ENCODE measurements at regions not wholly inside any gene's neighbourhood (a gene's known extent, or its start where the extent isn't known, plus 50 kb on each side); places are given as distances from the start of the nearest gene placed in this dataset.

DNA sequence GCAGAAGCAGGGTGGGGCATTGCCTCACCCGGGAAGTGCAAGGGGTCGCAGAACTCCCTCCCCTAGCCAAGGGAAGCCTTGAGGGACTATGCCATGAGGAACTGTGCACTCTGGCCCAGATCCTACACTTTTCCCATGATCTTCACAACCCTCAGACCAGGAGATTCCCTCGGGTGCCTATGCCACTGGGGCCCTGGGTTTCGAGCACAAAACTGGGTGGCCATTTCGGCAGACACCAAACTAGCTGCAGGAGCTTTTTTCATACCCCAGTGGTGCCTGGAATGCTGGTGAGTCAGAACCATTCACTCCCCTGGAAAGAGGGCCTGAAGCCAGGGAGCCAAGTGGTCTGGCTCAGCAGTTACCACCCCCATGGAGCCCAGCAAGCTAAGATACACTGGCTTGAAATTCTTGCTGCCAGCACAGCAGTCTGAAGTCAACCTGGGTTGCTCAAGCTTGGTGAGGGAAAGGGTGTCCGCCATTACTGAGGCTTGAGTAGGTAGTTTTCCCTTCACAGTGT, 573.7 kb upstream of the ANO3 start:
- no peaks in the 10 kb centered on the region for H3K27me3 ChIP-seq
- intact Hi-C loops (cut with DNase I; ENCODE audit: low total_unique reads), result no loop called here
- no peak overlapping the region for H3K27ac ChIP-seq
- no peaks in the 10 kb centered on the region for H3K4me1 ChIP-seq
- H3K36me3 ChIP-seq, result no peaks in the 10 kb centered on the region
- no peak for DNase-seq
- no peak overlapping the region for H3K4me3 ChIP-seq
- TF ChIP-seq, protein P1, sequence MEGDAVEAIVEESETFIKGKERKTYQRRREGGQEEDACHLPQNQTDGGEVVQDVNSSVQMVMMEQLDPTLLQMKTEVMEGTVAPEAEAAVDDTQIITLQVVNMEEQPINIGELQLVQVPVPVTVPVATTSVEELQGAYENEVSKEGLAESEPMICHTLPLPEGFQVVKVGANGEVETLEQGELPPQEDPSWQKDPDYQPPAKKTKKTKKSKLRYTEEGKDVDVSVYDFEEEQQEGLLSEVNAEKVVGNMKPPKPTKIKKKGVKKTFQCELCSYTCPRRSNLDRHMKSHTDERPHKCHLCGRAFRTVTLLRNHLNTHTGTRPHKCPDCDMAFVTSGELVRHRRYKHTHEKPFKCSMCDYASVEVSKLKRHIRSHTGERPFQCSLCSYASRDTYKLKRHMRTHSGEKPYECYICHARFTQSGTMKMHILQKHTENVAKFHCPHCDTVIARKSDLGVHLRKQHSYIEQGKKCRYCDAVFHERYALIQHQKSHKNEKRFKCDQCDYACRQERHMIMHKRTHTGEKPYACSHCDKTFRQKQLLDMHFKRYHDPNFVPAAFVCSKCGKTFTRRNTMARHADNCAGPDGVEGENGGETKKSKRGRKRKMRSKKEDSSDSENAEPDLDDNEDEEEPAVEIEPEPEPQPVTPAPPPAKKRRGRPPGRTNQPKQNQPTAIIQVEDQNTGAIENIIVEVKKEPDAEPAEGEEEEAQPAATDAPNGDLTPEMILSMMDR (IDR thresholded peaks at IDR 0.05), result no peak
- H3K9me3 ChIP-seq, result no peaks in the 10 kb centered on the region

DNA sequence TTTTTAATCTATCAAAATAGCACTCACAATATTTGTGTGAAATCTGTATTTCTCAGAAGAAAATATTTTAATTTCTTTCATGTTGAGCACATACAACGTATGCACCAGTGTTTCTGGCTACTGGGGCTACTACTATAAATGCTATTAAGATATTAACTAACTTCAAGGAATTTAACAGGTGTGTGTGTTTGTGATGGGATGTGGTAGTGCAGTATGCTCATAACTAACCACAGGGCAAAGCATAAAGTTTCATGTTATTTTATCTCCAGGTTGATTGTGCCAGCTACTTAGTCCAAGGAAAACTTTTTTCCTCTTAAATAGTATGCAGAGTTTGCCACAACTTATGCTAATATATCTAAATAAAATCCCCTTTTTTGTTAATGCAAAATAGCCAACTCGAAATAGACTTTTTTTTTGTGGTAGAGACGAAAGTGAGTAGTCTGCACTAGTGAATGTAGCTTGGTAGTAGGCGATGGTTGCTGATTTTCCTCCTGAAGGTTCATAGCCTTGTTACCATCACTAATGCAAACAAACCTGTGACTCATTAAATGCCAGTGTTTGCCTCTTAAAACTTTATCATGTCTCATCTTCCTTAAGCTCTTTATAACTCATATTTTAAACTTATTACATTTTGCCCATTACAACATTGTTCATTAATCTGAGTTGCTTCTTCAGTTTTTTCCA, 565.5 kb upstream of the ANO3 start:
- Histone ChIP-seq H3K36me3 (no peaks in the 10 kb centered on the region), H3K27ac (no peak overlapping the region), H3K9me3 (no peaks in the 10 kb centered on the region), H3K4me1 (no peaks in the 10 kb centered on the region), H3K27me3 (no peaks in the 10 kb centered on the region), H3K4me3 (no peak overlapping the region)
- no peak for DNase-seq
- TF ChIP-seq, protein P1 (IDR thresholded peaks at IDR 0.05), result no peak
- intact Hi-C loops (cut with DNase I; ENCODE audit: low total_unique reads), result no loop called here

DNA sequence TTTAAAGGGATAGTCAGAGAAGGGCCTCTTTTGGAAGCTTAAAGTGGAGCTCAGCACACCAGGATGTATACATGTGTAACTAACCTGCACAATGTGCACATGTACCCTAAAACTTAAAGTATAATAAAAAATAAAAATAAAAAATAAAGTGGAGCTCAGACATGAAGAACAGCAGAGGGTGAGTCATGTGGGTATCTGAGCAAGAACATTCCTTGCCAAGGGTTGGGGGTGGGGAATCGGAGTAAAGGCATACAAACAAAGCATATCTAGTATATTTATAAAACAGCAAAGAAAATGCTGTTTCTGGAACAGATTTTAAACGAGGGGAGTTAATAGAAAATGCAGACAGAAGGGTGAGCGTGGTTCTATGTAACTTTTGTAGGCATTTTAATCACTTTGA, 562.6 kb upstream of the ANO3 start:
- Histone ChIP-seq H3K27me3 (no peaks in the 10 kb centered on the region), H3K4me3 (no peak overlapping the region)
- no peak for DNase-seq

DNA sequence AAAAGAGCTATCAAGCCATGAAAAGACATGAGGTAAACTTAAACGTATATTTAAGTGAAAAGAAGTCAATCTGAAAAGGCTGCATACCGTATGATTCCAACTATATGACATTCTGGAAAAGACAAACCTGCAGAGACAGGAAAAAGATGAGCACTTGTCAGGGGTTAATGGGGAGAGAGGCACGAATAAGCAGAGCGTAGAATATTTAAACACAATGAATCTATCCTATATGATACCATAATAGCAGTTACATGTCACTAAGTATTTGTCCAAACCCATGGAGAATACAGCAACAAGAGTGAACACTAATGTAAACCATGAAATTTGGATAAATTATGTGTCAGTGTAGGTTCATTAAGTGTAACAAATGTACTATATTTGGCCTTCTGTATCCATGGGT, 560.3 kb upstream of the ANO3 start:
- no peaks in the 10 kb centered on the region for H3K36me3 ChIP-seq
- intact Hi-C loops (cut with DNase I; ENCODE audit: low total_unique reads), result no loop called here
- TF ChIP-seq, protein P1 (IDR thresholded peaks at IDR 0.05), result no peak

More for the DNA sequence above, 562.6 kb upstream of the ANO3 start:
- H3K36me3 ChIP-seq, result no peaks in the 10 kb centered on the region
- H3K9me3 ChIP-seq, result no peaks in the 10 kb centered on the region
- H3K4me1 ChIP-seq, result no peaks in the 10 kb centered on the region
- TF ChIP-seq, protein P1 (IDR thresholded peaks at IDR 0.05), result no peak
- intact Hi-C loops (cut with DNase I; ENCODE audit: low total_unique reads), result no loop called here
- H3K27ac ChIP-seq, result no peak overlapping the region

DNA sequence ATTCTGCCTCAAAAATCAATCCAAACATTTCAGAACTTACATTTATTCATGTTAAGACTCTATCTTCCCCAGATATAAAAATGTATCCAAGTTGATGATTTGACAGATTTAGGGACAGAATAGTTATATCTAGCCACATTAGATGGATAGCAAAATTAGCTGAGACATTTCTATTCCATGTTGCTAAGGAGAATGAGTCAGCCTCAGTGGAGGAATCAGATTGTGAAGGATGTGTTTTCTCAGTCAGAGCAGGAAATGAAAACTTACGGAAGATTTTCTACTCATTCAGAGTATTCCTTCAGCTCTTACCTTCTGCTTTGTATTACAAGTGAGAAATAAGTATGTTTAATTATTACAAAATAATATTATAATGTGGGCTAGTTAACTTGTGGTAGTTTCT, 556.3 kb upstream of the ANO3 start:
- Histone ChIP-seq H3K4me1 (no peaks in the 10 kb centered on the region), H3K27me3 (no peaks in the 10 kb centered on the region), H3K27ac (no peak overlapping the region), H3K36me3 (no peaks in the 10 kb centered on the region), H3K4me3 (no peak overlapping the region), H3K9me3 (no peaks in the 10 kb centered on the region)
- no peak for DNase-seq
- intact Hi-C loops (cut with DNase I; ENCODE audit: low total_unique reads), result no loop called here
- TF ChIP-seq, protein P1 (IDR thresholded peaks at IDR 0.05), result no peak

More for the DNA sequence above, 560.3 kb upstream of the ANO3 start:
- no peak for DNase-seq
- Histone ChIP-seq H3K9me3 (no peaks in the 10 kb centered on the region), H3K27me3 (no peaks in the 10 kb centered on the region), H3K27ac (no peak overlapping the region), H3K4me1 (no peaks in the 10 kb centered on the region), H3K4me3 (no peak overlapping the region)
